Tibial nerve (tissue), 4 donors: ENCODE measurements at regions not wholly inside any gene's neighbourhood (a gene's known extent, or its start where the extent isn't known, plus 50 kb on each side); places are given as distances from the start of the nearest gene placed in this dataset.

Experiments used
- CTCF ChIP-seq, 5 experiments: fragments of 200-600 bp in 3 of 5; fragments of 450-650 bp in 2 of 5; sonication (generic) in 3 of 5; IDR thresholded peaks; one replicate each; pipeline ENCODE4 v1.5.1; 2016 to 2019; ENCODE audit warnings: antibody characterized with exemption in 5 of 5, mild to moderate bottlenecking in 3 of 5, moderate library complexity in 2 of 5
- EP300 ChIP-seq, 2 donors: sonication (generic); formaldehyde crosslinking; IDR thresholded peaks; one replicate each; pipeline ENCODE4 v1.6.1; 2017; ENCODE audit warnings: antibody characterized with exemption in 2 of 2, mild to moderate bottlenecking in 1 of 2
- POLR2A ChIP-seq, 2 donors: fragments of 450-650 bp; IDR thresholded peaks; one replicate each; pipeline ENCODE4 v1.6.1; 2017; ENCODE audit warnings: antibody characterized with exemption in 2 of 2, mild to moderate bottlenecking in 2 of 2, moderate library complexity in 2 of 2

- TF ChIP-seq CTCF (IDR thresholded peaks at IDR 0.05) = no peak
- TF ChIP-seq EP300 (IDR thresholded peaks at IDR 0.05) = no peak
- no peak for TF ChIP-seq POLR2A (IDR thresholded peaks at IDR 0.05)
These were observed 63.7 kb upstream of the SMARCA2 start for GRCh38 chr9:1951446-1951845.
